HG03159 (cell line): ENCODE measurements at regions not wholly inside any gene's neighbourhood (a gene's known extent, or its start where the extent isn't known, plus 50 kb on each side); places are given as distances from the start of the nearest gene placed in this dataset.

ENCODE experiments used
- ATAC-seq: cut with Tn5 transposase; IDR thresholded peaks from one replicate; pipeline ENCODE4 v1.9.1; 2021; ENCODE audit warnings: mild to moderate bottlenecking, moderate library complexity; ENCODE audit not compliant: unreplicated experiment

GRCh38 chr3:117059067-117059955, 349.7 kb downstream of the TUSC7 start:
- no peak for ATAC-seq

GRCh38 chr3:117059956-117060270, 350.3 kb downstream of the TUSC7 start:
- no peak for ATAC-seq

GRCh38 chr3:117063930-117064329, 354.4 kb downstream of the TUSC7 start:
- no peak for ATAC-seq

- no peak for ATAC-seq
Measured at GRCh38 chr3:117068301-117068700, 358.7 kb downstream of the TUSC7 start.

DNA sequence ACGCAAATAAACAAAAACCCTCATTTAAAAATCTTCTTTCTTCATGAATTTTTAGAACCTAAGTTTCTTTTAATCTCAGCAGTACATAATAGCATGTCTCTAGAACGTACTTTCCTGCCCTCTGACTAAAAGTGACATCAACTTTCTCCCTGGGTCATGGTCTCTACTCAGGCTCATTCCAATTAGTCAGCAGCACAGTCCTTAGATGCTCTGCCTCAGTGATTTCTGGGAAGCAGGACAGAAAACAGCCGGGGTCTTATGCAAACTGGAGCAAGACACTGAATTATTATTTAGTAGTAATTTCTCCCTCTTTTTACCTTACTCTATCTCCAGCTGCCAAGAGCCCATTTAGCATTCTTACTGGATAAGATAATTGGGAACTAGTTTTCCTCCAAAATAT, 365.2 kb downstream of the TUSC7 start:
- no peak for ATAC-seq

DNA sequence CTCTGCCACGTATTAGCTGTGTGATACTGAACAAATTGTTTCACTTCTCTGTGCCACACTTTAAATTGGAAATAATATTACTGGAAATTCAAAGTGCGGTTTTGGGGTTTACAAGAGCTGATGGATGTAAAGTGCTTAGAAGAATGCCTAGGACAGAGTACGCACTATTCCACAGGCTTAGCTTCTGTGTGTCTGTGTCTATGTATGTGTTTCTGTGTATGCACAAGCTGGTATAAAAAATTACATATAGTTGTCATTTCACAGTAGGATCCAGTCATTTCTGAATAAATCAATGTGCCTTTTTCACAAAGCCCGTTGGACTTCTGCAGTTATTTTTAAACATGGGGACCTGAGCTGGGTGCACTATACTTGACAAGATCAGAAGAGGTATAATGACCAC, 370.4 kb downstream of the TUSC7 start:
- ATAC-seq = no peak

GRCh38 chr3:117080872-117081271, 371.3 kb downstream of the TUSC7 start:
- no peak for ATAC-seq

DNA sequence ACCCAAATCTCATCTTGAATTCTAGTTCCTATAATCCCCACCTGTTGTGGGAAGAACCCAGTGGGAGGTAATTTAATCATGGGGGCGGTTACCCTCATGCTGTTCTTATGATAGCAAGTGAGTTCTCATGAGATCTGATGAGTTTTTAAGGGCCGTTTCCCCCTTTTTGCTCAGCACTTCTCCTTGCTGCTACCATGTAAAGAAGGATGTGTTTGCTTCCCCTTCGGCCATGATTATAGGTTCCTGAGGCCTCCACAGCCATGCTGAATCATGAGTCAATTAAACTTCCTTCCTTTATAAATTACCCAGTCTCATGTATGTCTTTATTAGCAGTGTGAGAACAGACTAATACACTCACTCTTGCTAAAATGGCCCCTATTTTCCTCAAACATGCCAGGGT, 374.7 kb downstream of the TUSC7 start:
- ATAC-seq = no peak

GRCh38 chr3:117084739-117085270, 375.2 kb downstream of the TUSC7 start:
- ATAC-seq = no peak

GRCh38 chr3:117091676-117092075, 382.1 kb downstream of the TUSC7 start:
- no peak for ATAC-seq

DNA sequence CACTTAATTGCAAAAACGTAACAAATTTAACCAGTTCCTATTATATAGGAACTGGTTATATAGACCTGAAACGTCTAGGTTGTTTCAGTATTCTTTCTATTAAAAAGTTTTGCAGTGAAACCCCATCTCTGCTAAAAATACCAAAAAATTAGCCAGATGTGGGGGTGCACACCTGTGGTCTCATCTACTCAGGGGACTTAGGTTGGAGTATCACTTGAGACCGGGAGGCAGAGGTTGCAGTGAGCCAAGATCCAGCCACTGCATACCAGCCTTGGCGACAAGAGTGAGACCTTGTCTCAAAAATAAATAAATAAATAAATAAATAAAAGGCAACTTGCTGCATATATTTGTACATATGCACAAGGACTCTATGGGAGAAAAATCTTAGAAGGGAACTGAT, 387.0 kb downstream of the TUSC7 start:
- ATAC-seq = no peak

GRCh38 chr3:117097351-117097750, 387.8 kb downstream of the TUSC7 start:
- no peak for ATAC-seq

- ATAC-seq = no peak
Measured at GRCh38 chr3:117101697-117102096, 392.1 kb downstream of the TUSC7 start.

- ATAC-seq = no peak
Measured at GRCh38 chr3:117102426-117102825, 392.8 kb downstream of the TUSC7 start.

DNA sequence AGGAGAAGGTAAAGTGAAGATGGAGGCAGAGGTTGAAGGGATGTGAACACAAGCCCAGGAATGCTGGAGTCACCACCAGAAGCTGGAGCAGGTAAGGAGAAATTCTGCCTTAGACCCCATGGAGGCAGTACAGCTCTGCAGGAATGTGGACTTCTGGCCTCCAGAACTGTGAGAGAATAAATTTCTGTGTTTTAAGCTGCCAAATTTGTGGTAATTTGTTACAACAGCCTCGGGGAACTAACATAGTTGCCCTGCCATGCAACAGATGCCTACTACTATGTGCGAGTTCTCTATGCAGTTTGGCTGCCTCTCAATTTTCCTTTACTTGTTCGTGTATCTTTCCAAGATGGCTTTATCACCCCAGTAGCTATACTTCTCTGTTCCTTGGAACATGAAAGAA, 394.1 kb downstream of the TUSC7 start:
- no peak for ATAC-seq

DNA sequence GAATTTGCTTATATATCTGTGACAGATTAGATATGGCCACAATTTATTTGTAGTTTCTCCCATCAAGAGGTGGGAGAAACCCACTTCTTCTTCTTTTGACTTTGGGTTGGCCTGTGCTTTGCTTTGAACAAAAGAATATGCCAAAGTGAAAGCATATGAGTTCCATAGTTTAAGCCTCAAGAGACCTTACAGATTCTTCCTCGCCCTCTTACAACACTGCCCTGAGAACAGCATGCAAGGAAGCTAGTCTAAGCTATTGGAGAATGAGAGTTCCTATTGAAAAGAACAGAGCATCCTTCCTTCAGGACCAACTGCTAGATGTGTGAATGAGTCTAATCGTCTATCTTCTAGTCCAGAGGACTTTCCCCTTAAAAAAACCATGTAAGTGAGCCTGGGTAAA, 394.8 kb downstream of the TUSC7 start:
- no peak for ATAC-seq

GRCh38 chr3:117104792-117105191, 395.2 kb downstream of the TUSC7 start:
- ATAC-seq = no peak

DNA sequence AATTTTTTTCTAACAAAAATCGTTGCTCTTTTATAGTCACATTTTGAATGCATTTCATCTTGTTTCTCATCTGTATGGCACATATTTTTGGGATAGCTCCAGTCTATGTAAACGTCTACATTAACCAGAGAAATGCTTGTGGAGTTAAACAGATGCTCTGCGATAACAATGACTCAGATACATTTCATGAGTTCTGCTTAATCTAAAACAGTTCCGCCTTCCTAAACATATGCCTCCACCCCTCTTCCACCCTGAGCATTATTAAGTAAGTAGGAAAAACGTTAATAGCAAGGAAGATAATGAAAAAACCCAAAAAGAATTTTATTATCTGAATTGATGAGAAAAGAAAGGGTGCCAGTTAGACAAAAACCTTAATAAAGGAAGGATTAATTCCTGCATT, 396.1 kb downstream of the TUSC7 start:
- no peak for ATAC-seq

GRCh38 chr3:117106396-117106795, 396.8 kb downstream of the TUSC7 start:
- no peak for ATAC-seq

GRCh38 chr3:117107946-117108345, 398.4 kb downstream of the TUSC7 start:
- no peak for ATAC-seq

DNA sequence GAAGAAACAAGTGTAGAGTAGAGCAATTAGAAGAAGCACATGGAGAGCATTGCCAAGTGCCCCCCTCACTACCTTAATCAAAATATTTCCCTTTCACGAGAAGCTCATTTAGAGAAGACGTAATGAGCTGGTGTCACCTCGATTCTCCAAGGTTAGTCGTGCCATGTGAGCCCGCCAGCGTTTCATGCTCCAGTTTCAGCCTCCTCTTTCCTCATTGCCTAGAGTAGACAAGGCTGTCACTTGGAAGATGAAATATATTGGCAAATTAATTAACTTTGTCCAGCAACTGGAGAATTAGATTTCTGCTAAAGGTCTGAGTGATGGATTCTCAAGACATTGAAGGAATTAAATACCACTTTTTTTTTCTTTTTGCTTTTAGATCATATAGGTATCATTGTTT, 399.6 kb downstream of the TUSC7 start:
- no peak for ATAC-seq

DNA sequence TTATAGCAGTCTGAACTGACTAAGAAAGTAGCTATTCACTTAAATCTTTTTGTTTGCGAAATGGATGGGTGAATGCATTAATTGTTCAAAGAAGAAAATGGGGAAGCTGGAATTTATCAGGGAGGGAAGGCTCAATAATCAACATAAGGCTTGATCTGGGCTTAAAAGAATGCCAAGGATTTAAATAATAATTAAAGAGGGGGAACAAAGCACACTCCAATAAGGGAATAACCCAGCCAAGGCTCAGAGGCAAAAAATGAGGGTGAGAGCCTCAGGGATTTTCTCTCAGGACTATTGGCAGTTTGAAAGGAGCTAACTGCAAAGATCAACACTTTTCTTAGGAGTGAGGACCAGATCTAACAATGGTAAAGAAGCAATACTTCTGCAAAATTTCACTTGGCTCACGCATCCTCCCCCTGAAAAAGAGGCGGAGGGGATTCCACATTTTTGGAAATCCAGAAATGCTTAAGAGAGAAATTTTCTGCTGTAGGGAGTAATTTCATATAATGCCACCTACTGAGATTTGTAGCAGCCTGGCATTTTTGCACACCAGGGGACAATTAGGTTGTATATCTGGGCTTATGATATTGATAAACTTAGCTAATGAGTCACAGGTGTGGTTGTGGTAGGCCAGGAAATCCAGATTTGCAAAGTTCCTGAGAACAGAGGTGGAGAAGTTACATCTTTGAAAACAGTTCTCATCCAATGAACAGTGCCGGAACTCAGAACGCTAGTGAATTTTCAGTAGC, 405.1 kb downstream of the TUSC7 start:
- ATAC-seq = no peak
